DND-41 (cell line): ENCODE measurements at regions not wholly inside any gene's neighbourhood (a gene's known extent, or its start where the extent isn't known, plus 50 kb on each side); places are given as distances from the start of the nearest gene placed in this dataset.

ENCODE experiments used
- ATAC-seq: fragments of 200-7000 bp; cut with Tn5 transposase; 3 replicates; pipeline ENCODE4 v1.9.1; 2021; ENCODE audit warnings: low read depth; ENCODE audit not compliant: insufficient read depth
- DNase-seq: peaks from one replicate; pipeline ENCODE4 v3.0.0-alpha.2; 2020
- H2AFZ ChIP-seq: 2 replicates; pipeline ENCODE4 v1.6.0; 2012; ENCODE audit warnings: low read depth, low read length
- H3K27ac ChIP-seq: 2 replicates; pipeline ENCODE4 v1.5.1; 2012; ENCODE audit warnings: low read length, inconsistent platforms
- H3K27me3 ChIP-seq: fragments of 200-600 bp; sonication (generic); 2 replicates; pipeline ENCODE4 v1.6.0; 2012; ENCODE audit warnings: low read length, mild to moderate bottlenecking, inconsistent platforms; ENCODE audit not compliant: insufficient read depth, poor library complexity
- H3K36me3 ChIP-seq: 2 replicates; pipeline ENCODE4 v1.5.1; 2012; ENCODE audit warnings: low read length, inconsistent platforms; ENCODE audit not compliant: insufficient read depth
- H3K4me1 ChIP-seq: 2 replicates; pipeline ENCODE4 v1.5.1; 2012; ENCODE audit warnings: mild to moderate bottlenecking, low read length; ENCODE audit not compliant: insufficient read depth
- H3K4me2 ChIP-seq: 2 replicates; pipeline ENCODE4 v1.6.0; 2012; ENCODE audit warnings: mild to moderate bottlenecking, moderate library complexity, low read length, inconsistent platforms; ENCODE audit not compliant: insufficient read depth
- H3K4me3 ChIP-seq, 2 experiments: fragments of 200-600 bp in 1 of 2; shearing (Covaris generic) in 1 of 2; 2 replicates each; pipeline ENCODE4 v1.5.1; 2012 to 2016; ENCODE audit warnings: inconsistent platforms in 2 of 2, low read length in 2 of 2, mild to moderate bottlenecking in 2 of 2, low read depth in 1 of 2, moderate library complexity in 1 of 2
- H3K79me2 ChIP-seq: 2 replicates; pipeline ENCODE4 v1.6.0; 2012; ENCODE audit warnings: low read length, inconsistent platforms; ENCODE audit not compliant: insufficient read depth
- H3K9ac ChIP-seq: 2 replicates; pipeline ENCODE4 v1.6.0; 2012; ENCODE audit warnings: low read depth, mild to moderate bottlenecking, inconsistent platforms, low read length, moderate library complexity
- H3K9me3 ChIP-seq: 2 replicates; pipeline ENCODE4 v1.5.1; 2012; ENCODE audit warnings: low read length, moderate library complexity, mild to moderate bottlenecking, inconsistent platforms; ENCODE audit not compliant: insufficient read depth, severe bottlenecking
- H4K20me1 ChIP-seq: 2 replicates; pipeline ENCODE4 v1.6.0; 2012; ENCODE audit warnings: low read length; ENCODE audit not compliant: insufficient read depth
- EZH2 ChIP-seq: IDR thresholded peaks from 3 replicates; pipeline ENCODE4 v1.6.1; 2012; ENCODE audit warnings: borderline replicate concordance, low read depth, mild to moderate bottlenecking, moderate library complexity, low read length, inconsistent platforms; ENCODE audit not compliant: severe bottlenecking
- TF ChIP-seq, protein P1 (sequence below): IDR thresholded peaks from 2 replicates; pipeline ENCODE4 v1.5.1; 2012; ENCODE audit warnings: borderline replicate concordance, low read length, moderate library complexity, mild to moderate bottlenecking; ENCODE audit not compliant: poor library complexity, severe bottlenecking; ENCODE audit errors: extremely low read depth

DNA sequence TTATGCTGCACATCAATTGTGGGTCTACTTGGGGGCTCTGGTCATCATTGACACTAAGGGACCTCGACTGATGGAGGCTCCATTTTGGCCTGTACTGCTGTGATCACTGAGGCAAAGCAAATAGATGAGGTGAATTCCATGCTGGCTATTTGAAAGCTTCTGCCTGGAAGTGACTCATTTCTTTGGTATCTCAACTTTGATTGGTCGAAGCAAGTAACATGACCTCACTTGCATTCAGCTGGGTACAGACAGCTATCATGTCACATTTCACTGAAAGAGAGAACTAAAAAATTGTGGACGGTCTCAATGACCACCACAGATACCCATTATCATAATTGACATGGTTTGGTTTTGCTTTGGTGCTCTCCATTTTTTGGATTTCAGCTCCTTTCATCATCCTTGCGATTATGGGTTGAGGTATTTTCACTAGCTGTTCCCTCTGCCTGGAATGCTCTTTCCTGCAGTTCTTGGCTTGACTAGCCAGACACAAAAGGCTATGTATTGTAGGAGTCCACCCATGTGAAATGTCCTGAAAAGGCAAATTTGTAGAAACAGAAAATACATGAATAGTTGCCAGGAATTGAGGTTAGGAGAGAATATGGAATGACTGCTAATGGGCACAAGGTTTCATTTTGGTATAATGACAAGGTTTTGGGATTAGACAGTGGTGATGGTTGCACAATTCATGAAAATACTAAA is 369.2 kb upstream of the LCORL start:
- TF ChIP-seq, protein P1, sequence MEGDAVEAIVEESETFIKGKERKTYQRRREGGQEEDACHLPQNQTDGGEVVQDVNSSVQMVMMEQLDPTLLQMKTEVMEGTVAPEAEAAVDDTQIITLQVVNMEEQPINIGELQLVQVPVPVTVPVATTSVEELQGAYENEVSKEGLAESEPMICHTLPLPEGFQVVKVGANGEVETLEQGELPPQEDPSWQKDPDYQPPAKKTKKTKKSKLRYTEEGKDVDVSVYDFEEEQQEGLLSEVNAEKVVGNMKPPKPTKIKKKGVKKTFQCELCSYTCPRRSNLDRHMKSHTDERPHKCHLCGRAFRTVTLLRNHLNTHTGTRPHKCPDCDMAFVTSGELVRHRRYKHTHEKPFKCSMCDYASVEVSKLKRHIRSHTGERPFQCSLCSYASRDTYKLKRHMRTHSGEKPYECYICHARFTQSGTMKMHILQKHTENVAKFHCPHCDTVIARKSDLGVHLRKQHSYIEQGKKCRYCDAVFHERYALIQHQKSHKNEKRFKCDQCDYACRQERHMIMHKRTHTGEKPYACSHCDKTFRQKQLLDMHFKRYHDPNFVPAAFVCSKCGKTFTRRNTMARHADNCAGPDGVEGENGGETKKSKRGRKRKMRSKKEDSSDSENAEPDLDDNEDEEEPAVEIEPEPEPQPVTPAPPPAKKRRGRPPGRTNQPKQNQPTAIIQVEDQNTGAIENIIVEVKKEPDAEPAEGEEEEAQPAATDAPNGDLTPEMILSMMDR: no peak
- TF ChIP-seq EZH2: no peak
- Histone ChIP-seq H3K27ac (no peak overlapping the region), H3K9ac (no peak overlapping the region), H4K20me1 (no peaks in the 10 kb centered on the region), H3K36me3 (no peaks in the 10 kb centered on the region), H2AFZ (no peak overlapping the region), H3K79me2 (no peaks in the 10 kb centered on the region), H3K9me3 (no peaks in the 10 kb centered on the region), H3K4me3 (no peak overlapping the region), H3K4me1 (no peaks in the 10 kb centered on the region), H3K27me3 (no peaks in the 10 kb centered on the region), H3K4me2 (no peak overlapping the region)
- ATAC-seq (no peak), DNase-seq (no peak)

GRCh38 chr4:18389115-18389514 is 367.6 kb upstream of the LCORL start:
- H3K79me2 ChIP-seq: no peaks in the 10 kb centered on the region
- H2AFZ ChIP-seq: no peak overlapping the region
- H4K20me1 ChIP-seq: no peaks in the 10 kb centered on the region
- H3K27me3 ChIP-seq: no peaks in the 10 kb centered on the region
- ATAC-seq (no peak), DNase-seq (no peak)
- H3K4me1 ChIP-seq: no peaks in the 10 kb centered on the region
- H3K9ac ChIP-seq: no peak overlapping the region
- no peak overlapping the region for H3K27ac ChIP-seq
- H3K4me2 ChIP-seq: no peak overlapping the region
- no peak overlapping the region for H3K4me3 ChIP-seq
- H3K9me3 ChIP-seq: no peaks in the 10 kb centered on the region
- TF ChIP-seq, protein P1: no peak
- no peak for TF ChIP-seq EZH2
- H3K36me3 ChIP-seq: no peaks in the 10 kb centered on the region

DNA sequence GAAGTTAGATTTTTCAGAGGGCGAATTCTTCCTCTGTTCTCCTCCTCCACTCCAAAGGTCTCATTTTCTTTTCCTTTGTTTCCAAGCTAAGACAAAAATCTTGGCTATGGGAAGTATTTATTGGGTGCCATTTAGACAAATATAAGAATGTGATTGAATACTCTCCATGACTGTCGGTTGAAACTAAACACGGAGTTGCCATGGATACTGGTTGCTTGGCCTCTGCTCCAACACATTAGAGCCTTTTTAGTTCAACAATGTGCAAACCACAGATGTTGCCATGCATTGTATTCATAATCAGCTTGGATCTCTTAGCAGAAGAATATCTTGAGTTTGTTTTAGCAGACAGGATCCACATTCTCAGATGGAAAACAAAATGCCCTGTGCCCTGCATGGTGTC is 366.5 kb upstream of the LCORL start:
- no peaks in the 10 kb centered on the region for H3K27me3 ChIP-seq
- no peak overlapping the region for H3K4me2 ChIP-seq
- TF ChIP-seq, protein P1: no peak
- TF ChIP-seq EZH2: no peak
- H2AFZ ChIP-seq: no peak overlapping the region
- no peak overlapping the region for H3K9ac ChIP-seq
- no peak for ATAC-seq
- no peaks in the 10 kb centered on the region for H3K9me3 ChIP-seq
- no peaks in the 10 kb centered on the region for H4K20me1 ChIP-seq
- no peaks in the 10 kb centered on the region for H3K79me2 ChIP-seq
- no peak overlapping the region for H3K4me3 ChIP-seq
- H3K4me1 ChIP-seq: no peaks in the 10 kb centered on the region
- H3K36me3 ChIP-seq: no peaks in the 10 kb centered on the region
- H3K27ac ChIP-seq: no peak overlapping the region
- DNase-seq: no peak
